ENCODE measurements at regions not wholly inside any gene's neighbourhood (a gene's known extent, or its start where the extent isn't known, plus 50 kb on each side); places are given as distances from the start of the nearest gene placed in this dataset.
"Not testable (repeated sequence)": the region's sequence is repeated elsewhere in the genome, so short reads cannot be mapped to it uniquely, and the experiment has no call there.

DNA sequence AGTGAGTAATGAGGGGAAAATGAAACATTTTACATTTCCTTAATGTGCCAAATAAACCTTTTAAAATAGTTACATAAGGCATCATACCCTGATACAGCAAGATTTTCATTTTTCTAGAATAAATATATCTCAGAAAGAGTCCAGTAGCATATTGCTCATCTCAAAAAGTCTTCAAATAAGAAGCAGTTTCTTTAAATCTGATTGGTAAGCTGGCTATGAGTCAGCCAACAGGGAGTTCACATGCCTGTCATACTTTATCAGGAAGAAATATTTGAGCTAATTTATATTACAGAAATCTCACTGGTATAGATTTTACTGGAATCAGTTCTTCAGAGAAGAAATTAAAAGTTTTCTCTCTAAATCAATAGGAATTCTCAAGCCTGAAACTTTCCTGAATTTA lies 258.1 kb downstream of the C11orf87 start:
- DNase-seq (ENCODE audit: low spot score) = no peak

DNA sequence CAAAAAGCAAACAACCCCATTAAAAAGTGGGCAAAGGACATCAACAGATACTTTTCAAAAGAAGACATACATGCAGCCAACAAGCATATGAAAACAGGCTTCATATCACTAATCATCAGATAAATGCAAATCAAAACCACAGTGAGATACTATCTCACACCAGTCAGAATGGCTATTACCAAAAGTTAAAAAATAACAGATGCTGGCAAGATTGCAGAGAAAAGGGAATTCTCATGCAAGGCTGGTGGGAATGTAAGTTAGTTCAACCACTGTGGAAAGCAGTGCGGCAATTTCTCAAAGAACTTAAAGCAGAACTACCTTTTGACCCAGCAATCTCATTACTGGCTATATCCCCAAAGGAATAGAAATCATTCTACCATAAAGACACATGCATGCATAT lies 260.8 kb downstream of the C11orf87 start:
- not testable (repeated sequence) for DNase-seq (ENCODE audit: low spot score)

DNA sequence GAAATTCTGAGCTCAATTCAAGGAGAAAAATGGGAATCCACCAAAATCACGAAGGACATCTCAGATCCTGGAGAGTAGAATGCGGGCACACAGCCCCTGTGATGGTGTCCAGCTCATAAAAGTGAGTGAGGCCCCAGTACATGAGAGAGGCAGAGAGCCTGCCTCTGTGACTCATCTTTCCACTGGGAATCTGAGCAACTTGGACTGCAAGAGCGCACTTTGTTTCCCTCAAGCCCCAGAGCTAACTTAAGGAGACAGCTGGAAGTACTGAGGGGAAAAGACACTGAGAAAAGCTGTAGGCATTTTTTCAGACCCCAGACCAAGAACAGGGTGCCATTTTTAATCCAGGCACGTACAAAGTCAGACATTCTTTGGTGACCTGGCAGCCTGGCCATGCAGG lies 273.7 kb downstream of the C11orf87 start:
- no peak for DNase-seq (ENCODE audit: low spot score)

DNA sequence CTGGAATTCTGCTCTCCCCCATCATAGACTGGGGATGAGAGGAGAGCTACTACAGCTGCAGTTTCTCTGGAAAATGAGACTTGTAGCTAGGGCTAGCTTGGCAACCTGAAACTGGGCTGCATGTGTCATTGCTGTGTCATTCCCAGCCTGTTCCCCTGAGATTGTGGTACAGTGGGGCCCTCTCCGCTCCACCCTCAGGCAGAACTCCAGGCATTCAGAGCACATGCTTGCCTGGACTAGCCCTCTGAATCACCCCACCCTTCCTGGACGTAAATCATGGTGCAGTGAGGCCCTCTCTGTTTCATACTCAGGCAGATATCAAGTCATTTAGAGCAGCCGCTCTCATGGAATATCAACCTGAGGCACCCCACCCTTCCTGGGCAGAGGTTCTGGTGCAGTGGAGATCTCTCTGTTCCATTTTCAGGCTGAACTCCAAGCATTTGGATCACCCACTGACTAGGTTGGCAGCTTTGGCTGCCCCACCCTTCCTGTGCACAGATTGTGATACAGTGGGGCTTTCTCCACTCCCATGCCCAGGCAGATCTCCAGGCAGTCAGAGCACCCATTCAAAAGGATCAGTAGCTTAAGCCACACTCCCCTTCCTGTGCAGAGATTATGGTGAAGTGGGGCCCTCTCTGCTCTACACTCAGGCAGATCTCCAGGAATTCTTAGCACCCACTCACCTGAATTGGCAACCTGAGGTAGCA lies 274.4 kb downstream of the C11orf87 start:
- DNase-seq (ENCODE audit: low spot score) = no peak

DNA sequence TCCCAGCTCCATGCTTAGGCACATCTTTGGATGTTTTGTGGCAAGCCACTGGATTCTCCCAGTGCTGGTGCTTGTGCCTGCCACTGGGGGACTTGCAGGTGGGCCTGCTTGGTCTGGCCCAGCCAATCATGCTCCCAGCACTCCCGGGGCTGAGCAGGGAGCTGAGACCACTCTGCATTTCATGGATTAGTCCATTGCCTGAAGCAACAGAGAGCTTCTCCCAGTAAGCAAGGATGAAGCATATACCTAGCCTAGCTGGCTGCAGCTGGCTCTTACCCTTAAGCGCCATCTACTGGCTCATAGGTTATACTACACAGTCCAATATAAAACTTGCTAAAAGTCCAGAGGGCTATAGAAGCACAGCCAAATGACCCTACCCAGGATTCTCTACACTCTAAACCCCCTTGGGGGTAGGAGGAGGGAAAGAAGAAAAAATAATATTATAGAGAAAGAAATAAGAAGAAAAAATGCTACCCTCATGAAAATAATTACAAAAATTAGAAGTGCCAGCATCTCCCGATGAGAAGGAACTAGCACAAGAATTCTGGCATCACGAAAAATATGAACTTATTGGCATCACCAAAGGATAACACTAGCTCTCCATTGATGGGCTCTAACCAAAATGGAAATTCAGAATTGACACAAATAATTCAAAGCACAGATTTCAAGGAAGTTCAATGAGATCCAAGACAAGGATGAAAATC lies 275.3 kb downstream of the C11orf87 start:
- DNase-seq (ENCODE audit: low spot score) = peak; percentile 6

DNA sequence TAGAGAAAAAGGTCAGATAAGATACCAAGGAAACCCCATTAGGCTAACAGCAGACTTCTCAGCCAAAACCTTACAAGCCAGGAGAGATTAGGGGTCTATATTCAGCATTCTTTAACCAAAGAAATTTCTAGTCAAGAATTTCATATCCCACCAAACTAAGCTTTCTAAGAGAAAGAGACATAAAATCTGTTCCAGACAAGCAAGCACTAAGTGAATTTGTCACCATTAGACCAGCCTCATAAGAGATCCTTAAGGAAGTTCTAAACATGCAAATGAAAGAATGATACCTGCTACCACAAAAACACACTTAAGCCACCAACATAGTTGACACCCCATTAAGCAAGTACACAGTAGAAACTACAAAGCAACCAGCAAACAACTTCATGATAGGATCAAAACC lies 276.2 kb downstream of the C11orf87 start:
- no peak for DNase-seq (ENCODE audit: low spot score)

DNA sequence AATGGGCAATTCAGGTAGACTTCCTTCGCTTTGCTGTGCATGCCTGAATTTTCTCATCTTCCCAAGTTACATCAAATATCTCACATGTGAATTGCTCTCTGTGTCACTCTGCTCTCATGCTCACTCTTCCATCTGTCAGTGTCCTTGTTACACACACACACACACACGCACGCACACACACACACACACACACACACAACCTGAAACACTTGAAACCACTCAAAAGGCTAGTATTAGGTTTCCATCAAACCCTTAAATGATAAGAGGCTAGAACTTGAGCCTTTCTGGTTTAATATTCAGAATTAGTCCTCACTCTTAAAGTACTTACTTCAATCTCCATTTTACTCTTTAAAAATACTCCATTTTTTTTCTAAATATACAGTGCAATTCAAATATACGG lies 282.4 kb downstream of the C11orf87 start:
- no peak for DNase-seq (ENCODE audit: low spot score)

DNA sequence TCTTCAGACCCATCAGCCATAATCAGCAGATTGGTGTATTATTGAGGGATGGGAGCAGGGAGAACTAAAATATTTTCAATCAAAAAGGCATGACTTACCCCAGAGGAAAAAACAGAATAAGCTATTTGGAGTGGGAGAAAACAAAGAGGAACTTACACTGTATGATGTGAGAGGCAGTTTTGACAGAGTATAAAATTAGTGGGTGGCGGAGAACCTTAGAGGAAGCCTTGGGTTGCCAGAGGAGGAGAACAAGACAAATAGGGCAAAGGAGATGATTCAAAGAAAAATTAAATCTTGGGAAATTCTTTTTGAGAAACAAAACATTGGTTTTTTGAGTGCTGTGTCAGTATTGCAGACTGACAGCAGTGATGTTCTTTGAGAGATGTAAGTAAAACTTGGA lies 285.0 kb downstream of the C11orf87 start:
- no peak for DNase-seq (ENCODE audit: low spot score)

DNA sequence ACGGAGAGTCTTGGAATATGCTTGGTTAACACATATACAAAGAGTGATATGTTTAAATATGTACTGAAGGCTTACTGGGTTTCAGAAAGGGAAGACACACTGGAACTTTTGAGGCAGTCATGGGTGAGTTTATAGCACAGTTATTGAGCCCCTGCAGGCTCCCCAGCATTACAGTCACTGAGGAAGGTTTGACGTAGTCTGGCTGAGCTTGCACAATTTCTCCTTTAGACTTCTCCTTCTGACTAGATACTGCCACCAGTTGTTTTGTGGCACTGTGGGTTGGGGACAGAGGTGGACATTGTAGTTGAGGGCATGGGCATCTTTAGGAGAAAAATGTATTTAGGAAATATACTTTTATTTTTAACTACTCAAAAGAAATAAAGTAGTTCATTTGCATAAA lies 285.4 kb downstream of the C11orf87 start:
- no peak for DNase-seq (ENCODE audit: low spot score)

DNA sequence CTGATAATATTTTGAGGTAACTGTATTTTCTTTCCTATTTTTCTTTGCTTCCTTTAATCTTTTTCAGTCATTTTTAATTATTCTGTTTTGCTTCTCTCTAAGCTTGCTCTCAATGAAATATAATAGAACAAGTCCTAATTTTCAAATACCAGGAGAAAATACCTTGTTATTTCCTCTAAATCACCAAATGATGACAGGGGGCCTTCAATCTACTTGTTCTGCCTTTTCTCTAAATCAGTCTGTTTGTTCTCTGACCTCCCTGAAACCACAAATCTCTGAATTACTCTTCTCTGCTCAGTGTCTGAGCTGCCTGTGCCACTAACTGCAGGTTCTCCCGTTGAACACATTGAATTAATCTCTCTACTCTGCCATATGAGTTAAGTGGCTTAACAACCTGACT lies 286.2 kb downstream of the C11orf87 start:
- no peak for DNase-seq (ENCODE audit: low spot score)

DNA sequence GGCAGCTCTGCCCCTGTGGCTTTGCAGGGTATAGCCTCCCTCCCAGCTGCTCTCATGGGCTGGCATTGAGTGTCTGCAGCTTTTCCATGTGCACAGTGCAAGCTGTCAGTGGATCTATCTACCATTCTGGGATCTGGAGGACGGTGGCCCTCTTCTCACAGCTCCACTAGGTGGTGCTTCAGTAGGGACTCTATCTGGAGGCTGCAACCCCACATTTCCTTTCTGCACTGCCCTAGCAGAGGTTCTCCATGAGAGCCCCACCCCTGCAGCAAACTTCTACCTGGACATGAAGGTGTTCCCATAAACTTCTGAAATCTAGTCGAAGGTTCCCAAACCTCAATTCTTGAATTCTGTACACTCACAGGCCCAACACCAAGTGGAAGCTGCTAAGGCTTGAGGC lies 292.5 kb downstream of the C11orf87 start:
- DNase-seq (ENCODE audit: low spot score) = not testable (repeated sequence)

DNA sequence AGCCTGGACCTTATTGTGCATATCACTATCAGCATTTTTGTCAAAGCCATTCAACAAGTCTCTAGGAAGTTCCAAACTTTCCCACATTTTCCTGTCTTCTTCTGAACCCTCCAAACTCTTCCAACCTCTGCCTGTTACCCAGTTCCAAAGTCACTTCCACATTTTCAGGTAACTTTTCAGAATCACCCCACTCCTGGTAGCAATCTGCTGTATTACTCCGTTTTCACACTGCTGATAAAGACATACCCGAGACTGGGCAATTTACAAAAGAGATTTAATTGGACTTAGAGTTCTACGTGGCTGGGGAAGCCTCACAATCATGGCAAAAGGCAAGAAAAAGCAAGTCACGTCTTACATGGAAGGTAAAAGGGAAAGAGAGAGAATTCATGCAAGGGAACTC lies 293.4 kb downstream of the C11orf87 start:
- DNase-seq (ENCODE audit: low spot score) = not testable (repeated sequence)

DNA sequence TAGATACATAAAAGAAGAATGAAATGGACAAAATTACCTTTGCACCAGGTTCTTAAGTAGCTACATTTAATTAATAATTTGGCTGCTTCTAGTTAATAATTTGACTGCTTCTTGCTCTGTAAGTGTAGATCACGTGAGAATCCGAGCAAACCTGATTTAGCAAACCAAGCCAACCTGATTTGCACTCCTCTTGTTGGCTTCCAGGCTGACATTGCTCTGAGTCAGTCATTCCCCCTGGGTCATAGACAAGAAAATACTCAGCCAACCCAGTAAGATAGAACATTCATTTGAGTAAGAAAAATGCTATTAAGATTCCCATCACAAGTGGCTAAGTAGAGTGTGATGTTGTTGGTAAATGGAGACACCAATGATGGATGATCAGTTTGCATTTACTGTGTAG lies 304.1 kb downstream of the C11orf87 start:
- DNase-seq (ENCODE audit: low spot score) = no peak

DNA sequence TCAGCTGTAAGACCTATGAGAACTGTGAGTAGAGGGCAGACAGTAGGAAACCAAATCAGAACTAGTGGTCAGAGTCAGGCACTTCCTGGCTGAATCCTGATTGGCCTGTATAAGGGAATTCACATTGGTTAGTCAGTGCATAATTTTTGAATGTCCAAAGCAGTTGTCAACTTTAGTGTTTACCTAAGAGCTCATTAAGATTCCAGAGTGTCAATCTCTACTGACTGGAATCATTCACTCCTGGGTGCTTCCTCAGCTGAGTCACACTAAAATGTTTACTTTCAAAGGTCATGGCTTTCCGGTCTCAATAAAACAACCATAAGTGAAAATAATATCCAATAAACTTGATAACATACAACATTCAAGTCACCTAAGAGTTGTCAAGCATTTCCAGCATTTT lies 306.1 kb downstream of the C11orf87 start:
- peak; percentile 79 for DNase-seq (ENCODE audit: low spot score)

DNA sequence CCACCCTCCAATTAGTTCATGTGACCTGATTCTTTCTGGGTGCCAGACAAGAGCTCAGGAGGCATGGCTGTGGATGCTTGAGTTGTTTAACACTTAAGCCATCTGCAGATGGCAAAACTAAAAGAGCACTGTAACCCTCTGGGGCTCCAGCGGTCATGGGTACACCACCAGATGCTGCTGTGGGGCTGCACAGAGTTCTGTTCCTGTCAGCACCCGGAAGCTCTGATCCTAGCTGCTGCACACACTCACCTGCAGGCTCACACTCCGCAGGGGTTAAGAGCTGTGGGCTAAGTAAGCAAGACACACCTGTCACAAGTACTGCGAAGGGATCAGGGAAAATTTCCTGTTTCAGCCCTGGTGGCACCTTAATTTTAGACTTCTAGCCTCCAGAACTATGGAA lies 307.8 kb downstream of the C11orf87 start:
- peak; percentile 26 for DNase-seq (ENCODE audit: low spot score)

DNA sequence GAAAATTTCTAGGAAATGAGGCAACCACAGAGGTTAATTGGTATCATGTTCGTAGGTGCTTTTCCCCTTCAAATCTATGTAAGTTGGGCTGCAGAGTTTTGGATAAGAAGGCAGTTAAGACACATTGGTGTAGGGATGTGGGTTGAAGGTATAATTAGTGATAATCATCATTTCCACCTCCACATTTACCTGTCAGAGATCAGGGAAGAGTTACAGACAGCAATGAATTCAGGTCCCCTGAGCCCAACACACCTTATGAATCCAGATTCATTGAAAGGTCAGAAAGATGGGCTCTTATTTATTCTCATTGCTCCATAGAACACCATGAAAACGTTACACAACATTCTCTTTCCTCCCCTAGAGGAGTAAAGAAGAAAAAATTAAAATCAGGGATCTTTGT lies 308.7 kb downstream of the C11orf87 start:
- no peak for DNase-seq (ENCODE audit: low spot score)

DNA sequence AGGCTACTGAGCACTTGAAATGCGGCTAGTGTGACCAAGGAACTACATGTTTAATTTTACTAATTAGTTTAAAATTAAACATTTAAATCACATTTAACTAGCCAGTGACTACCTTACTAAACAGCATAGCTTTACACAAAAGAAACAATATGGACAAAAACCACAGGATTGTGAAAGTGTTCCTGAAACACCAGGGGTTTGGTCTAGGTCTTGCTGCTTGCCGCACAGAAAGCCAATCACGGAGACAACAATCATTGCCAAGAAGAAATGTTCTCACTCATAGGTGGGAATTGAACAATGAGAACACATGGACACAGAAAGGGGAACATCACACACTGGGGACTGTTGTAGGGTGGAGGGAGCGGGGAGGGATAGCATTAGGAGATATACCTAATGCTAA lies 309.5 kb downstream of the C11orf87 start:
- DNase-seq (ENCODE audit: low spot score) = no peak

DNA sequence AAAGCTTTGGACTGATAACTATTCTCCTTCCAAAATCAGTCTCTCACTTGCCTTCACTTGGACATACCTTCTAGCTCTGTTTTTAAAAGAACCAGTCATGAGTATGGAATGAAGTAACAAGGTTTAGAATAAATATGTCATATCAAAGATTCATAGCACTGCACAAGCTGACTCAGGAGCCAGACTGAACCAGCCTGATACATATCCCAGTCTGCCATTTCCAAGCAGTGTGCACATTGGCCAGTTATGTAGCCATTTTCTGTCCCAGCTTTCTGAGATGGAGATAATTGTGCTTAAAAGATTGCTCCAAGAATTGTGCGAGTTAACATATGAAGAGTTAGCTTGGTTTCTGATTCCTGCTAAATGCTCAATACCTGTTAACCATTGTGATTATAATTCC lies 311.3 kb downstream of the C11orf87 start:
- no peak for DNase-seq (ENCODE audit: low spot score)

DNA sequence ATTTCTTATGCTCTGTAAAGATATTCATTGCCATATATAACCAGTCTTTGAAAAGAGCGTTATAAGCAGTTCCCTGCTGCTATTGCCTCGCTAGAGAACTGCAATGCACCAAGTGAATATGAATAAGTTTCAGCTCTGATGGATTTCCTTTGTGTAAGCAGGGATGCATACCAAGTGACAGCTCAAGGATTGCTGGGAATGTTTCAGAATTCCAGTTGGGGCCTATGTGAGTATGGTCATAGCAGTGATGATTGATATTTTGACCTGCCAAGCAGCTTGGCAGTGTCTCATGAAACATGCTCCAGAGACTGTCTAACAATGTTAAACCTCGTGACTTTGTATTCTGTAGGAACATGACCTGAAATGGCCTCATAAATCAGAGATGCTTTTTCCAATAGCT lies 312.6 kb downstream of the C11orf87 start:
- no peak for DNase-seq (ENCODE audit: low spot score)

DNA sequence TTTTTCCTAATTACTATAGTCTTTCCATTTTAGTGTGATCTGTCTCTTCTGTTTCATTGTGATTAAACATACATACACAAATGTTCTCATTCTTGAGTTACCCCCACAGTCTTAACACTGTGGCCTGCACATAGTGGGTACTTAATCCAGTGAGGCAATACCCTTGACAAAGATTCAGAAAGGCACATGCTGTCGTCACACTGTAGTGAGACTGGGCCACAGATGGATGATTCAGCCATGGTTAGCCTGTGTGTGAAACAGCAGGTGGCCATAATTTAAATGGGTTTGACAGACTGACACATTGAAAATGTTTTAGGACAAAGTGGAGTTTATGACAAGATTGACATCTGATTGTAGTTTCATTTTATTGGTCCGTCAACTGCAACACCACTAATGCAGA lies 313.1 kb downstream of the C11orf87 start:
- DNase-seq (ENCODE audit: low spot score) = no peak

DNA sequence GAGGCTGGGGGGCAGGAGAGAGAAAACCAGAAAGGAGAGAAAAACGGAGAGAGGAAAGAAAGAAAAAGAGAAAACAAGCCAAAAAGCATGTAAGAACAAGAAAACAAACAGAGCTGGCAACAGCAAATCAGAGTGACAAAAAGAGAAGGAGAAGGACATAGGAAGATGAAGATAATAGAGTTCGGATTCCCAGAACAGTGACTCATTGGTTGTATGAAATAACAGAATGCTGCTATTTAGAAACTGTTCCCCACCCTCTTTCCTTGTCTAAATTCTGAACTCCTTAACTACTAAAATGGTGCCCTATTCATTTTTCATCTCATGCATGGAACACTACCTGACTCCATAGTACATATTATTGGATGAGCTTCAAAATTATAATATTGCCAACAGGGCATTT lies 317.4 kb downstream of the C11orf87 start:
- DNase-seq (ENCODE audit: low spot score) = no peak

DNA sequence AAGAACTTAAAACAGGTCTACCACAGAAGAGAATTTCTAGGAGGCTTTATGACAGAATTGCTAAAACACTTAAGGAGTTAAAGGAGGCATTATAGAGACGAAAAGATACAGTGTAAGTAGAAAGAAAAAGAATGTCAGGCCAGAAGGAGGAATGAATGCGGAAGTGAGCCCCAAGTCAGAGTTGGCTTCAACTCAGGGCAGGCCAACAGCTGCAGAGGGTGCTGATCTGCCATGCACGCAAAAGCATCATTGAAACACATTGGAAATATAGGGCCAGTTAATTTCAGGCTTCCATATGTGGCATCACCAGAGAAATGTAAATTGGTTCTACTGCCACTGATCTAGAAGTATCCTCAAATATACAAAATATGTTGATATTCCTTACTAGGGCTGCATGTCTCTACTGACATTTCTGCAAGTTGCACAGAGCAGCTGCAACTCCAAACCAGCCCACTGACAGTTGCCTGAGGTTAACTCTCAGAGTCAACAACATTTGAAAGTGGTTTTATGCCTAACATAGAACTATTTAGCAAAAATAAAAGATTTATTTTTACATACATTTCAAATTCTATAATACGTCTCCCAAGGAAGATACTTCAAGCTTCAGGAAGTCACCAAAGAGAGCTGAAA lies 324.1 kb downstream of the C11orf87 start:
- DNase-seq (ENCODE audit: low spot score) = no peak

DNA sequence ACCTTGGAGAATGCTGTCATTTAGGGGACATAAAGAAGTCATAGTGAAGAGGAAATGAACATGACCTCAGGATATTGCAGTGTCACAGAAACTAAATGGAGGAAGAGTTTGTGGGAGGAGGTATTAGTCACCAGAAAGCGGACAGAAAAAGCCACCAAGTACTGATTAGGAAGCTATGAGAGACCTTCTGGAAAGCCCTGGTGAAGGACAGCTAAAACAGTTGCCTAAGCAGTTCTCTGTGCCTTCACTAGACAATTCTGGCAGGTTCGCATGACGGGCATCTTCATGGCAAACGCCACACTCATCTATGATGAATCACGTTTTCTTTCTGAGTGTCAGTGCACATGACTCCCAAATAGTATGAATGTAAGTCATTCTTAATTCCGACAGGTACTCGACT lies 325.8 kb downstream of the C11orf87 start:
- peak; percentile 16 for DNase-seq (ENCODE audit: low spot score)

DNA sequence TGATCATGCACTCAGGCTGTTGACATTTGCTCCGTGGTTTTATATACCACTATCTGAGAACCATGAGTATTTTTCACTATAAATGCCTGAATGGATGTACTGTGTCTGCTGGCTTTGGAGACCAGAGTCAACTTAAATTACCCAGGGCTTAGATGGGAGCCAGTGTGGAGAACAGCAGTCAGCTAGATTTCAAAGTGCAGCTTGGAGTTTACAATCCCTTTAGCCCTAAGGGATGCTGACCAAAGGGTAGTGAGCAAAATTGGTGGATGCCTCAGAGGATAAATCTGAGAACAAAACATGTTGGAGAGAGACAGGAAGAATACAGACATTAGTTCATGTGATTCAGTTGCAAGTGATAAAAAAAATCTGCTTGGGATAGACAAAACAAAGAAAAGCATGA lies 327.5 kb downstream of the C11orf87 start:
- DNase-seq (ENCODE audit: low spot score) = no peak
